Activated CD4-positive, alpha-beta T cell treated with anti-CD3 and anti-CD28 coated beads, Interleukin-2, Interleukin-4, amounts not matched to agents 100 ng/mL and 50 ng/mL, durations not matched to agents 16 hours and 8 hours (primary cell): ENCODE measurements at regions not wholly inside any gene's neighbourhood (a gene's known extent, or its start where the extent isn't known, plus 50 kb on each side); places are given as distances from the start of the nearest gene placed in this dataset.

ENCODE experiments used
- DNase-seq: peaks from one replicate; pipeline ENCODE4 v3.0.0-alpha.2; 2020; ENCODE audit warnings: low spot score

GRCh38 chr1:218717575-218717974 is 372.4 kb downstream of the TGFB2 start:
- no peak for DNase-seq

GRCh38 chr1:218718206-218718605 is 373.1 kb downstream of the TGFB2 start:
- DNase-seq = no peak

- DNase-seq = no peak
Measured at GRCh38 chr1:218718977-218719376, 373.8 kb downstream of the TGFB2 start.

- no peak for DNase-seq
Measured at GRCh38 chr1:218728898-218729565, 383.9 kb downstream of the TGFB2 start.

GRCh38 chr1:218735436-218736032 is 390.4 kb downstream of the TGFB2 start:
- DNase-seq = no peak

- no peak for DNase-seq
Measured at GRCh38 chr1:218739426-218739825, 394.3 kb downstream of the TGFB2 start.

- no peak for DNase-seq
Measured at GRCh38 chr1:218741852-218742251, 396.7 kb downstream of the TGFB2 start.

- DNase-seq = no peak
Measured at GRCh38 chr1:218742467-218743262, 397.5 kb downstream of the TGFB2 start.

- DNase-seq = no peak
Measured at GRCh38 chr1:218743861-218744505, 398.8 kb downstream of the TGFB2 start.

GRCh38 chr1:218748071-218748470 is 402.9 kb downstream of the TGFB2 start:
- no peak for DNase-seq

- no peak for DNase-seq
Measured at GRCh38 chr1:218750216-218750970, 405.3 kb downstream of the TGFB2 start.

- DNase-seq = no peak
Measured at GRCh38 chr1:218751208-218751948, 406.2 kb downstream of the TGFB2 start.

GRCh38 chr1:218752126-218752525 is 407.0 kb downstream of the TGFB2 start:
- no peak for DNase-seq

GRCh38 chr1:218754477-218754876 is 409.3 kb downstream of the TGFB2 start:
- DNase-seq = no peak

GRCh38 chr1:218755128-218755527 is 410.0 kb downstream of the TGFB2 start:
- DNase-seq = no peak

GRCh38 chr1:218759795-218760194 is 413.9 kb upstream of the LYPLAL1 start:
- no peak for DNase-seq

GRCh38 chr1:218760601-218761570 is 412.8 kb upstream of the LYPLAL1 start:
- DNase-seq = no peak

- no peak for DNase-seq
Measured at GRCh38 chr1:218763538-218763937, 410.1 kb upstream of the LYPLAL1 start.

- DNase-seq = no peak
Measured at GRCh38 chr1:218765753-218766152, 407.9 kb upstream of the LYPLAL1 start.

GRCh38 chr1:218771931-218772330 is 401.7 kb upstream of the LYPLAL1 start:
- DNase-seq = no peak
